Stimulated activated CD4-positive, alpha-beta T cell treated with anti-CD3 and anti-CD28 coated beads, Interleukin-1b, Interleukin-23, amount 100 ng/mL, for 24 hours (primary cell): ENCODE measurements at regions not wholly inside any gene's neighbourhood (a gene's known extent, or its start where the extent isn't known, plus 50 kb on each side); places are given as distances from the start of the nearest gene placed in this dataset.
A peak's percentile ranks its signal among the peaks of the same experiment; 100 is the strongest.
"Not testable (repeated sequence)": the region's sequence is repeated elsewhere in the genome, so short reads cannot be mapped to it uniquely, and the experiment has no call there.

Experiments used
- DNase-seq, 4 experiments: peaks; one replicate each; pipeline ENCODE4 v3.0.0-alpha.2; 2020; ENCODE audit warnings: low read depth in 4 of 4, low spot score in 1 of 4

DNA sequence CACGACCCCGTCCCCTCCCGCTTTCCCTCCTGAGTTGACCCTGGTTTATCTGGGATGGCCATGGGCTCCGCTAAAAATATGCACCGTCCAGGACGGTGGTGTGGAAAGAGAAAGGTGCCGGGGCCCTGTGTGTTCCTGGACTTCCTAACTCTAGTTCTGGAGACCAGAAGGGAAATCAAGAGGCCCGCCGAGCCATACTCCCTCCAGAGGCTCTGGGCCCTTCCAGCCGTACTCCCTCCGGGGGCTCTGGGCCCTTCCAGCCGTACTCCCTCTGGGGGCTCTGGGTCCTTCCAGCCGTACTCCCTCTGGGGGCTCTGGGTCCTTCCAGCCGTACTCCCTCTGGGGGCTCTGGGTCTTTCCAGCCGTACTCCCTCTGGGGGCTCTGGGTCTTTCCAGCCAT lies 168.5 kb downstream of the LAT start:
- DNase-seq: not testable (repeated sequence)

DNA sequence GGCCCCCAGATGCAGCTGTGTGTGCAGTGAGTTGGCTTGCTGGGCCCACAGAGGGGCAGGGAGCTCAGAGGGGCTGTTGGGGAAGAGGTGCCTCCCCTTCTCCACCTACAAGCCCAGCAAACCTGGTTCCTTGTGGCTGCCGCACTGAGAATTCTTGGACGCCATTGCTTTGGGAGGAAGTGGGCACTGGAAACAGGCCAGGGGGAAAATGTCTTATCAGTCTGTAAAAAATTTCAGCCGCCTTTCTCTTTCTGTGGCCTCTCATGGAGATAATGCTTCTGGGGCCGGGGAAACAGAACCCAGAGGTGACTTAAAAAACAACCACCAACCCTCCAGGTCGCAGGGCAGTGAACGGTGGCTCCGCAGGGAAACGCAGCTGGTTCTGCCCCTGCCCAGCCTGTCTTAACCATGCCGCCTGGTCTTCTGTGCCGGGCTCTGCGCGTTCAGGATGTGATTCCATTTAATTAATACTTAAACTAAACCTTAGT lies 167.7 kb downstream of the LAT start:
- not testable (repeated sequence) for DNase-seq

DNA sequence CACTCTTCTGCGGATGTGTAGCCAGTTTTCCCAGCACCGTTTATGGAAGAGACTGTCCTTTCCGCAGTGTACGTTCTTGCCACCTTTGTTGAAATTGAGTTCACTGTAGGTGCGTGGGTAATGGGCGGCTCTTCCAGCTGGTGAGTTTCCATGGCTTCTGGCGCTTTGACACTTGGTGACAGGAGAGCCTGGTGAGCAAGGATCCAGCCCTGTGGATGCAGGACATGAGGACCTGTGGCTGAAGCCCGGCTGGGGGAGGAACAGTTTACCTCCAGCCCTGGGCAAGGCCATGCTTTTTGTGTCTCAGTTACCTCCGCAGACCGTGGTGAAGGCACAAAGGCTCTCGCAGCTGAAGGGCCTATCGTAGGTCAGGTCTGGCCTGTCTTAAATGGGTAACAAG lies 166.5 kb downstream of the LAT start:
- DNase-seq: no peak

DNA sequence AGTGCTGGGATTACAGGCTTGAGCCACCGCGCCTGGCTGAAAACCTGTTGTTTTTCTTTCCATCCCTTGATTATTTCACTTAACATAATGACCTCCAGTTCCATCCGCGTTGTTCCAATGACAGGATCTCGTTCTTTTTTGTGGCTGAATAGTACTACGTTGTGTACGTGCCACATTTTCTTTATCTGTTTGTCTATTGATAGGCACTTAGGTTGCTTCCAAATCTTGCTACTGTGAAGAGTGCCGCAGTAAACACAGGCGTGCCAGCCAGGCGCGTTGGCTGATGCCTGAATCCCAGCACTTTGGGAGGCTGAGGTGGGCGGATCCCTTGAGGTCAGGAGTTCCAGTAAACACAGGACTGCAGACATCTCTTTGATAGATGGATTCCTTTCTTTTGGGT lies 165.1 kb downstream of the LAT start:
- DNase-seq: not testable (repeated sequence)

DNA sequence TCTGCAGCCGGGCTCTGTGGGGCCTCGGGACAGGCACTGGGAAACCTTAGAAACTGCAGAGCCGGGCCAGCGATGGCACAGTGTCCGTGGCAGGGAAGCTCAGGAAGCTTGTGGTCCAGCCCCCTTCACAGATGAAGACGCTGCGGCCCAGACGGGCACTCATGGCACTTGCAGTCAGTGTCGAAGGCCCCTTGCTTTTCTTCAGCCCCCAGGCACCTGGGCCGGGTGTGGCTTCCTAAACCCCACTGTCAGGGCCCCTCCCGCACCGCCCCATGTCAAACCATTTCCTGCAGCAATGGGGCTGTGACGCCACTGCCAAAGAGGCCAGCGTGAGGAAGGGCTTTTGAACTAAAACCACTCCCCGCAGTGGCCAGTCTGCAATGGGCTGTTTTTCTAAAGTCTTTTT lies 164.0 kb downstream of the LAT start:
- DNase-seq: peak in 3 of 4 experiments; percentile 7 to 32 (median 14)

DNA sequence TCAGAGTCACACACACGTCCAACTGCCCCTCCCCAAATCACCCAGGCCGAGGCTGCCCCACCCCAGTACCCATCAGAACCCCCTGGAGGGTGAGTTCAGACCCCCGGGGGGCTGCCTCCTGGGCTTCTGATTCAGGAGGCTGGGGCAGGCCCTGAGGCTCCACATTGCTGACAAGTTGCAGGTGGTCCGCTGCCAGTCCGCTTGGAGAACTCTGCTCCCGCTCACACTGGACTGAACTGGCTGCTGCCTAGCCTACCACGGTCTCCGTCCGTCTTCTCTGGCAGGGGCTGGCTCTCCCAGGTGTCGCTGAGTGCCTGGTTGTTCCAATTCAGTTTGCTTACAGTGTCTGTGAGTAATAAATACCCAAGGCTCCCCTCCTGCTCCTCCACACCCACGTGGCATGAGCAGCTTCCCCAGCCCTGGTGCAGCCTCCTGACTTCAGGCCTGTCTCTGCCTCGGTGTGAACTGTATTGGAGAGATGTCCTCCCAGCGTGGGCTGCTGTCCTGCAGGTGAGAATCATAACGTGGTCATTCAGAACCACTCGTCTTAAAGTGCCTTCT lies 163.4 kb downstream of the LAT start:
- peak in 1 of 4 experiments; percentile 24 for DNase-seq

DNA sequence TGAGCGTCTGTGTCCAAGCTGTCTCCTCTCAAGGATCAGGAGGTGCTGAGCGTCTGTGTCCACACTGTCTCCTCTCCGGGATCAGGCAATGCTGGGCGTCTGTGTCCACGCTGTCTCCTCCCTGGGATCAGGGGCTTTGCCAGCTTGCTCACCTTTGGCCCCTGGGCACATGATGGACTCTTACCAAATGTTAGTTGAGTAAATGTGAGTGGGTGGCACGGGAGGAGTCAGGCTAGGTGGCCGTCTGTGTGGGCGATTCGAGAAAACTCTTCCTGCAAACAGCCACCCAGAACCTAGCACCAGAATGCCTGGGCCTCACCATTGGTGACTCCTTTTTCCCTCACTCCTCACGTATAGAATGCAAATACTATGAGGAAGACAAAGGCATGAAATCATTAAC lies 162.9 kb downstream of the LAT start:
- not testable (repeated sequence) for DNase-seq

DNA sequence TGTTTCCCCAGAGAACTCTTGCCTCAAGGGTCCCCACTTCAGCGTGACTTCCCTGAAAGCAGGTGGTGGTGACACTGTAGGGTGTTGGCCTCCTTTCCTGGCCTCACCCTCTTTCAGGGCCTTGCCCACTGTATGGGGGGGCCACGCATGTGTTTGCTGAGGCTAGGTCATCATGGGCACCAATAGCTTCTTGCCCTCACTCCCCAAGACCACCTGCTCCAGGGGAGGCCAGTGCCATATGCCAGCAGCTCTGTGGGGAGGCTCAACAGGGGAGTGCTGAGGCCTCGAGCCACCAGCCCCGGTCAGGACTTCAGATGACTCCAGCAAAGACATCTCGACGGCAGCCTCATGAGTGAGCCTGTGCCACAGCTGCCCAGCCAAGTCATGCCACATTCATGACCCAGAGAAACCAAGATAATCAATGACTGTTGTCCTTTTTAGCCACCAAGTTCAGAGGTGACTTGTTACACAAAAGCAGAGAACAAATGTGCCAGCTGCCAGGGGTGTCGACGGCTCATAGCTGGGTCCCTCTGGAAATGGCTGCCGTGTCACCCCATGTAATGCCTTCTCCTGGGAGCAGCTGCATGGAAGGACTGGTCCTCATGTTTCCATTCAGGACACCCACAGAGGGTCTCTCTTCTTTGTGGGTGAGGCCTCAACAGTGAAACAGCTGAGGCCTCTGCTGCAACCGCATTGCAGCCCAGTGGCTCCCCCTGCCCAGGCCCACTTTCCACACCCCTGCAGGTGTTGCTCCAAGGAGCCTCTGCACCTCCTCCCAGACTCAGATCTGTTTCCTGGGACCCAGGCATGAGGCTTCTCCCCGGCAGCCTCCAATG lies 162.2 kb downstream of the LAT start:
- DNase-seq: not testable (repeated sequence)

DNA sequence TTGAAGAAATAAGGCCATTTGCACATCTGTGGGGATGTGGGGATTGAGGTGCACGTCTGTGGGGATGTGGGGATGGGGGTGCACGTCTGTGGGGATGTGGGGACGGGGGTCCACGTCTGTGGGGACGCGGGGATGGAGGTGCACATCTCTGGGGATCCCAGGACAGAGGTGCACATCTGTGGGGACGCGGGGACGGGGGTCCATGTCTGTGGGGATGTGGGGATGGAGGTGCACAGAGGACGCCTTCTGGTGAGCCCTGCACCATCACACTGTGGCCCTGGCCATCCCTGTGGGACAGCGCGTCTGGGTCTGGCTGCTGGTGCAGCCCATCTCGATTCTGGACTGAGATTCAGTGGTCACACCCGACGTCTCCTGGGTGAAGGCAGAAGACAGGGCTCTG lies 161.4 kb downstream of the LAT start:
- DNase-seq: no peak

DNA sequence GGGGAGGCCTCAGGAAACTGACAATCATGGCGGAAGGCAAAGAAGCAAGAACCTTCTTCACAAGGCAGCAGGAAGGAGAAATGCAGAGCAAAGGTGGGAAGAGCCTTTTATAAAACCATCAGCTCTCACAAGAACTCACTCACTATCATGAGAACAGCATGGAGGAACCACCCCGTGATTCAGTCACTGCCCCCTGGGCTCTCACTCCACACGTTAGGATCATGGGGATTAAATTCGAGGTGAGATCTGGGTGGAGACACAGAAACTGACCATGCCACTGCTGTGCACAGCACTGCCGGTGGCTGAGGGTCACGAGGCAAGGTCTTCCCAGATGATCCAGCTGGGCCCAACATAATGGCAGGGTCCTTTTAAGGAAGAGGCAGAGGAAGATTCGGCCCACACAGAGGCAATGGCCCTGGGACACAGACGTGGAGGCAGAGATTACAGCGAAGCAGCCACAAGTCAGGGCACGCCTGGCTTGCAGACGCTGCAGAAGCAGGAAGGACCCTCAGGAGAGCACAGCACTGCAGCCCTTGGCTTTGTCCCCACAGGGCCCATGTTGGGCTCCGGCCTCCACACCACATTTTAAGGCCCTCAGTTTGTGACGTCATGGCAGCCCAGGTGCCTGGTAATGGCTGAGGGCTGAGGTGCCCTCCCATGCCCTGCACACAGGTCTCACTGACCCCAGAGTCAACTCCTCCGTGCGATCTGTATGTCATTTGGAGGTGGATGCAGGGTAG lies 160.8 kb downstream of the LAT start:
- not testable (repeated sequence) for DNase-seq

DNA sequence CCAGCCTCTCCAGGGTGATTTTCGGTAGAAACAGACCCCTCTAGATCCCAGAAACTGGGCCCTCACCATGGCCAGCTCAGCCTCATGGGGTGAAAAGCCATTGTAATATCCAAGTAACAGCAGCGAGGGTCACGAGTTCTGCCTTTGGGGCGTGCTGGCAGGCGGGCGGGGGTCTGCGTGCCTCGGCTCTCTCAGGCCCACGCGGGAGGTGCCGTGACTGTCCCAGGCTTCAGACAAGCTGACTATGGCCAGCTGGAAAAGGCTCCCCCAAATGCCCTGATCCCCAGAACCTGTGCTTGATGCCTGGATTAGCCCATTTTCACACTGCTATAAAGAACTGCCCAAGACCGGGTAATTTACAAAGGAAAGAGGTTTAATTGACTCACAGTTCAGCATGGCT lies 160.2 kb downstream of the LAT start:
- DNase-seq: not testable (repeated sequence)

DNA sequence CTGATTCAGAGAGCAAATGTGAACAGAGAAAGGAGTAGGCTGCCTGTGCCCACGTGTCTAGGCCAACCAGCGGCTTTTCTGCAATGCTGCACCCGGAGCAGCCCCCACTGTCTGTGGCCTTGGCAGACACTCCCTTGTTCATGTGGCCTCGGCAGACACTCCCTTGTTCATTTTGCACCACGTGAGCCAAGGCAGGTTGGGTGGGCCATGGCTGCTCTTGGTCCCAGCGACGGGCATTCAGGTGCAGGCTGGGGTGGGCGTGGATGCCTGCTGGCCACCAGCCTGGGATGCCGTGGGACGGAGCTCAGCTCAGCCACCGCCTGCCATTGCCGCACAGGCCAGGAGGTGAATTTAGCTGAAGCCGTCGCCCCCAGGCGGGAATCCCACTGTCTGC lies 159.8 kb downstream of the LAT start:
- not testable (repeated sequence) for DNase-seq

DNA sequence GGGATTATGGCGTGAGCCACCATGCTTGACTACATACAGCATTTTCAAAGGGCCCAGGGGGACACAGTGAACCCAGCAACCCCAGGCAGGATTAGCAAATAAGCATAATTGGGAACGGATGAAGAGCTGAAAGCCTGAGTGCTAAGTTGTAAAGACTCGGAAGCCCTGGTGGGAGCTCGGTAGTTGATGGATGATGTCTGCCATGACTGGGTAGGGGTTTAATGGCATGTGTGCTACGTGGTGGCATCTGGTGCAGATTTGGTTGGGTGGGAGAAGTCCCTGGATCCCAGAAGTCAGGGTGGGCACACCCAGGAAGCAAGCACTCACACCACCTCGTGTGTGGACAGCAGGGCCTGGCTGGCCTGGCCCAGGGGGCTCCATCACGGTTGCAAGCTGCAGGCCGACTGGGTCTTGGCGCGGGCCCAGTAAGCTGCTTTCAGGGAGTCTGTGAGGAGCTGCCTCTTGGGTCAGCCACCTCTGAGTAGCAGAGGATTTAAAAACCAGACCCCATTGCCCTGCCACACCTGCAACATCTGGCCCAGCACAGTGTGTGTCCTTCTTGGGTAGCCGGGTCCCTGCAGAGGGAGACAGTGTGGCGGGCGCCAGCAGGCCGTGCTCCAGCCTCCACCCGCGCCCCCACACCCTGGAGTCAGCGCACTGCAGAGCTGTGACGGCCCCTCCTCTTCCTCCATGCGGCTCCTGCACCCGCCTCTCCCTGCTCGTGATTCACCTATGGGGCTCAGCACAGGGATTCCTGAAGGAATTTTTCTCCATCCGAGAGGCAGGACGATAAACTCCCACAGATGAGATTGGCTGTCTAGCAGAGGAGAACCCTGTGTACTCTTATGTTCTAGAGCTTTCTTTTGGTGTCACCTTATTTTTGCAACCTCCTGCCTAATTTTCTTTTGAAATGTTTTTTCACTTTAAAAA lies 159.2 kb downstream of the LAT start:
- DNase-seq: not testable (repeated sequence)

DNA sequence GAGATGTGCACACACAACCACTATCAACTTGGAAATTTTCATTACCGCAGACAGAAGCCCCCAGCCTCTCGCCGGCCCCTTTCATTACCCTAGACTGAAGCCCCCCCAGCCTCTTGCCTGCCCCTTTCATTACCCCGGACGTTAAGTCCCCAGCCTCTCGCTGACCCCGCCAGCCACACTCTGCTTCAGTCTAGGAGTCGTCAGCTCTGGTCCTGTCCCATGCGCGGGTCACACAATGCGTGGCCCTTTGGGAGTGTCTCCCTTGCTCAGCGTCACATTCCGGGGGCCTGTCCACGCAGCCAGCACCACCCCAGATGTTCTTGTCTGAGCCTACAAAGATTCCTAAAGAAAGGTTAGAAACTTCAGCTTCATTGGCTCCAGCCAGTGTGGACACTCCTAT lies 157.7 kb downstream of the LAT start:
- DNase-seq: not testable (repeated sequence)

DNA sequence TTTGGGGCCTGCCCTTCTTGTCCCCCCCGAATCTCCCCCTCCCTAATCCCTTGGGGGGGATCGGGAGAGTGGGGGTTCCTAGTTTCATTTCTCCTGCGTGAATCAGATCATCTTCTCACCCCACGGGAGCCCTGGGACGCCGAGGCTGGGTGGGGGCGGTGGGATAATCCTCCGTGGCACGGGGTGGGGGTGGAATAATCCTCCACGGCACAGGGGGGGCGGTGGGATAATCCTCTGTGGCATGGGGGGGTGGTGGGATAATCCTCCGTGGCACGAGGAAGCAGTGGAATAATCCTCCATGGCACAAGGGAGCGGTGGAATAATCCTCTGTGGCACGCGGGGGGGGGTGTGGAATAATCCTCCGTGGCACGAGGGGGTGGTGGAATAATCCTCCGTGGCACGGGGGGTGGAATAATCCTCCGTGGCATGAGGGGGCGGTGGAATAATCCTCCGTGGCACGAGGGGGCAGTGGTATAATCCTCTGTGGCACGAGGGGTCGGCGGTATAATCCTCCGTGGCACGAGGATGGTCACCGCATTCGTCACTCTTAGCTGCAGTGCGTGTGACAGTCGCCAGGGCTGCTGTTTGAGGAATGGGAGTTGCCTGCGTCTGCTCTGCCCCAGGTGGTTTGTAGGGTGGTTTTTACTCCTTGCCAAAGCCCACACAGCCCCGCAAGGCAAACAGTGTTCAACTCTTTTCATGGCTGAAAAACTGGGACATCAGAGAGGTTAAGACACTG lies 156.9 kb downstream of the LAT start:
- DNase-seq: no peak

DNA sequence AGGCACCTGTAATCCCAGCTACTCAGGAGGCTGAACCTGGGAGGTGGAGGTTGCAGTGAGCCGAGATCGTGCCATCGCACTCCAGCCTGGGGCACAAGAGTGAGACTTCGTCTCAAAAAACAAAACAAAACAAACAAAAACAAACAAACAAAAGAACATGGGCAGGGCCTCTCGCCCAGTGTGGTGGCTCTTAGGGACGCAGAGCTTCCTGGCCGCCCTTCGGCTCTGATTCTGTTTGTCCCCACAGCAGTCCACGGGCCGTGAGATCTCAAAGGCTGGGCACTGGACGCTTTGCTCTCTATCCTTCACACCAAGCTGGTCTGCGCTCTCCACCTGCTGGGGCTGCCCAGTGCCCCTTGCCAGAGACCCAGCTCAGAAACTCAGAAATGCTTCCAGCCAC lies 156.3 kb downstream of the LAT start:
- not testable (repeated sequence) for DNase-seq

DNA sequence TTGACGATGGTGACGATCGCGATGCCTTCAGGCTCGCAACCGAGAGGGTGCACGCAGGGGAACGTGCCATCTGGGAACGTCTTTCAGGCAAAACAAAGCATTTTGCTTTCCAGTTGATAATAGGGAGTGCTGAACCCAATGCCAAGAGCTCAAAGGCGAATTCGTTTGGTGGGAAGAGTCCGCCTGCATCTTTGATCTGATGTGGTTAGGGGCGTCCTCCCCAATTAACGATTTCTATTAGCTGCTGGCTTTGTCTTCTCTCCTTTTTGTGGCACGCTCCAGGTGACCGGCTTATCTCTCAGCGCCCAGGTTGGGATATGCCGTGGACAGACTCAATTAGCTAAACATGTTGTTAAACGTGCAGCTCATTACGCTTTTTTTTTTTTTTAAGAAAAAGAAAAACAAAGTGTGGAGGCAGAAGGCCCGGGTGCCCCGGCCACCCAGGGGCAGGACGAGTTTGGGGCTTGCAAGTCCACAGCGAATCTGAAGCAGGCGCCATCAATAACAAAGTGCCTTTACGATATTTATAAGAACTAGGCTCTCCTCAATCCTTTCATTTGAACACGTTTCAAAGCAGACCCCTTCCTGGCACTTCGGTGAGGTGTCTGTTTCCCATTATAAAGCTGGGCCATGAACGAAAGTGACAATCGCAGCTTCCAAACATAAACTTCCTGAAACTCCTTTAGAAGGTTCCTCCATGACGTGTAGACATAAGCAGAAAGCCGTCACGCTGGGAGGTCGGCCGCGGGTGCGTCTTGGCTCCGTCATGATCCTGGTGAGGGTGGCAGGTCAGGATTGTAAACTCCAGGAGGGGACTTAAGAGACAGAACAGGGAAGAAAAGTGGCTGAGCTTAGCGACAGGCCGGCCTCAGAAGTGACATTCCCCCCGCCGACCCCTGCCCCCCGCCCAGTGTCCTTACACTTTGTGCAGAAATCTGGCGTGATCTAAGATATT lies 155.3 kb downstream of the LAT start:
- DNase-seq: not testable (repeated sequence)

DNA sequence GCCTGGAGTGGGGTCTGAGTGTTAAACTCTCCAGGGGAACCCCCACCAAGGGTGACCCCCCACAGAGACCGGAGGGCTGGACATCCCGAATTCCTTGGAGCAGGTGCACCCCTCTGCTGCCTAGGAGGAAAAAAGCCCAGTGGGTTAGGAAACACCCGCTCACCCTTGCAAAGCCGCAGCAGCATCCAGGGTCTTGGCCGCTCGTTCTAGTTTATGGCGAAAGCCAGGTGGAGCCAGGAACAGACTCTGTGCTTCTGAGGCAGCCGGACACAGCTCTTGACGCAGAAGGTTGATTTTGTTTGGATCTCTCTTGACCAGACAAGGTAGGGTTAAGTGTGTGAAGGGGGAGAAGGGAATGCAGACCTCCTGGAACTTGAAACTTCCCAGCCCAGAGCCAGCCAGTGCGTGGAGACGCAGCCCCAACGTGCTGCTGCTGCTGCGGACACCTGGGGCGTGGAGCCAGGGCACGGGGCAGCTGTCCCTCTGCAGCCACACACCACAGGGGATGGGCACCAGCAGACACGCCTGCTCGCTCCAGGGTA lies 154.5 kb downstream of the LAT start:
- DNase-seq: no peak

DNA sequence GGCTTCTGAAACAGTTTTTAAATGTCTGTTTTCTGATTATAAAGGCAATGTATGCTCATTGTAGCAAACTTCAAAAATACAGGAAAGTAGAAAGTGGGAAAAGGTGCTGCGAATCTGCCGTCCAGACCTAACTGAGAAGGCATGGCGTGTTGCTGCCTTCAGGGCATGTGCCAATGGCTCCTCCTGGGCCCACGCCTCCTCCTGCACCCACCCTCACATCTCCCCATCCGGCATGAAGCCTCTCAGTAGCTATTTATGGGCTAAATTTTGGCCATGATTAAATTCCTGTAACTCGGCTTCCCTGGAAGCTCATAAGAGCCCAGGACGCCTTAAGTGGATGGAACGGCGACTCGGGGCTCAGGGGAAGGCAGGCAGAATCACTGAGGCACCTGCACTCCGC lies 153.8 kb downstream of the LAT start:
- not testable (repeated sequence) for DNase-seq
